GM12878 (cell line): ENCODE measurements at regions not wholly inside any gene's neighbourhood (a gene's known extent, or its start where the extent isn't known, plus 50 kb on each side); places are given as distances from the start of the nearest gene placed in this dataset.

Experiments used
- ATAC-seq: fragments of 200-7000 bp; cut with Tn5 transposase; 3 replicates; pipeline ENCODE4 v1.9.1; 2020; ENCODE audit warnings: mild to moderate bottlenecking, moderate library complexity
- BruUV-seq: library from RNA; stranded (reverse); fragments of 400-500 nt; replicated peaks from 2 replicates; lab custom pipeline; 2021; lab: Mats Ljungman, UMichigan
- CTCF ChIA-PET: fragments of 300-600 bp; sonication (Branson Sonifier 250); formaldehyde crosslinking; extraction: SDS; loops from one replicate; lab custom pipeline; 2021; ENCODE audit warnings: inconsistent platforms; lab: Yijun Ruan, JAX
- POLR2A ChIA-PET: fragments of 350-600 bp; formaldehyde crosslinking; extraction: SDS; loops from one replicate; lab custom pipeline; 2021; ENCODE audit warnings: inconsistent platforms; lab: Charles Lee
- RAD21 ChIA-PET: fragments of 300-600 bp; sonication (Branson Sonifier 250); formaldehyde crosslinking; loops from one replicate; lab custom pipeline; 2023; ENCODE audit warnings: antibody characterized with exemption; ENCODE audit not compliant: unreplicated experiment; lab: Charles Lee
- SMC1A ChIA-PET: fragments of 300-600 bp; sonication (Branson Sonifier 250); formaldehyde crosslinking; loops from one replicate; lab custom pipeline; 2023; ENCODE audit not compliant: unreplicated experiment, uncharacterized antibody; lab: Charles Lee
- DNase-seq: peaks from one replicate; pipeline ENCODE4 v3.0.0-alpha.2; 2011; ENCODE audit warnings: low read depth, low spot score
- FAIRE-seq: peaks from 3 replicates; lab custom pipeline; 2011; peaks lifted over from hg19 to GRCh38; lab: Jason Lieb, UNC
- H2AFZ ChIP-seq: 2 replicates; pipeline ENCODE4 v1.6.0; 2011; ENCODE audit warnings: low read depth, low read length, control low read depth; ENCODE audit not compliant: control insufficient read depth
- H3K27ac ChIP-seq: 2 replicates; pipeline ENCODE4 v1.5.1; 2011; ENCODE audit warnings: control low read depth; ENCODE audit not compliant: control insufficient read depth, insufficient read depth
- H3K27me3 ChIP-seq, 2 experiments: replicated peaks in 1 of 2; 2 replicates each; pipeline versions ENCODE4 v1.6.0 to v1.6.1; 2011; ENCODE audit warnings: low read length in 1 of 2; ENCODE audit not compliant: control insufficient read depth in 2 of 2, insufficient read depth in 2 of 2
- H3K36me3 ChIP-seq, 2 experiments: 2 replicates each; pipeline ENCODE4 v1.5.1; 2011; ENCODE audit warnings: low read length in 1 of 2; ENCODE audit not compliant: control insufficient read depth in 2 of 2, insufficient read depth in 2 of 2
- H3K4me1 ChIP-seq: 2 replicates; pipeline ENCODE4 v1.6.1; 2011; ENCODE audit warnings: mild to moderate bottlenecking, low read length, moderate library complexity, mixed read lengths; ENCODE audit not compliant: control insufficient read depth, insufficient read depth
- H3K4me2 ChIP-seq: 2 replicates; pipeline ENCODE4 v1.6.0; 2011; ENCODE audit warnings: control low read depth; ENCODE audit not compliant: control insufficient read depth, insufficient read depth
- H3K4me3 ChIP-seq: fragments of 200-600 bp; sonication (generic); 2 replicates; pipeline ENCODE4 v1.5.1; 2016
- H3K79me2 ChIP-seq: 2 replicates; pipeline ENCODE4 v1.6.0; 2011; ENCODE audit warnings: low read length; ENCODE audit not compliant: control insufficient read depth, insufficient read depth
- H3K9ac ChIP-seq: 2 replicates; pipeline ENCODE4 v1.8.0; 2011; ENCODE audit warnings: low read length, control low read depth, mixed read lengths; ENCODE audit not compliant: control insufficient read depth, insufficient read depth
- H3K9me3 ChIP-seq: replicated peaks from 3 replicates; pipeline ENCODE4 v1.5.1; 2011; ENCODE audit warnings: mild to moderate bottlenecking, low read length; ENCODE audit not compliant: control insufficient read depth, insufficient read depth
- H4K20me1 ChIP-seq: 2 replicates; pipeline ENCODE4 v1.6.0; 2011; ENCODE audit not compliant: control insufficient read depth, insufficient read depth
- GATAD2B ChIP-seq: fragments of 450-650 bp; conservative IDR thresholded peaks from 2 replicates; pipeline ENCODE4 v1.6.1; 2017; ENCODE audit warnings: low read depth, mild to moderate bottlenecking, moderate library complexity
- IKZF1 ChIP-seq: fragments of 450-650 bp; conservative IDR thresholded peaks from 2 replicates; pipeline ENCODE4 v1.6.1; 2017; ENCODE audit warnings: antibody characterized with exemption, mild to moderate bottlenecking
- NFYA ChIP-seq: IDR thresholded peaks from 2 replicates; pipeline ENCODE4 v1.6.1; 2011; ENCODE audit warnings: low read depth, mild to moderate bottlenecking, low read length, improper control_type of control experiment, borderline replicate concordance
- PAX8 ChIP-seq: fragments of 450-650 bp; IDR thresholded peaks from 2 replicates; pipeline ENCODE4 v1.6.1; 2017; ENCODE audit warnings: mild to moderate bottlenecking, moderate library complexity
- PBX3 ChIP-seq: IDR thresholded peaks from 2 replicates; pipeline ENCODE4 v1.6.1; 2011; ENCODE audit warnings: mild to moderate bottlenecking, low read depth, low read length, moderate library complexity; ENCODE audit not compliant: insufficient replicate concordance
- SPI1 ChIP-seq: IDR thresholded peaks from 2 replicates; pipeline ENCODE4 v1.6.1; 2011; ENCODE audit warnings: low read depth, mild to moderate bottlenecking, low read length, moderate library complexity, borderline replicate concordance; ENCODE audit not compliant: insufficient read depth
- ZSCAN29 ChIP-seq: fragments of 450-650 bp; IDR thresholded peaks from 2 replicates; pipeline ENCODE4 v1.6.1; 2017; ENCODE audit warnings: mild to moderate bottlenecking, moderate library complexity
- WGBS: methylation state at CpG from one replicate; pipeline ENCODE4 v1.1.6; 2016; ENCODE audit warnings: low lambda C conversion rate; ENCODE audit not compliant: insufficient replicate concordance, insufficient coverage; ENCODE audit errors: missing lambda C conversion rate; 5-methylcytosine and 5-hydroxymethylcytosine counted together
- in situ Hi-C: fragments of 300-500 bp; cut with MboI; formaldehyde crosslinking; loops from 9 replicates; pipeline ENCODE4 v1.14.3; 2018; ENCODE audit warnings: mixed read lengths
- intact Hi-C: fragments of 100-400 bp; cut with micrococcal nuclease; formaldehyde crosslinking; loops from one replicate; pipeline ENCODE4 v1.14.2; 2022; ENCODE audit not compliant: unreplicated experiment
- TF ChIP-seq, protein P1 (sequence below): IDR thresholded peaks from 2 replicates; pipeline ENCODE4 v1.6.1; 2012; ENCODE audit warnings: mild to moderate bottlenecking, low read depth, low read length

GRCh38 chr6:105501826-105502344 lies 99.0 kb upstream of the PREP start:
- intact Hi-C loops (no loop called here), in situ Hi-C loops (no loop called here)
- Histone ChIP-seq H3K4me3 (no peak overlapping the region), H3K36me3 (no peaks in the 10 kb centered on the region), H3K4me1 (no peaks in the 10 kb centered on the region), H3K9ac (no peak overlapping the region), H3K27me3 (peaks cover 0 to 2% of the 10 kb centered on the region in 2 experiments; a peak in 2 of 4 replicates), H3K4me2 (no peak overlapping the region), H3K9me3 (no peaks in the 10 kb centered on the region; the same call in 2 of the 3 replicates), H3K79me2 (no peaks in the 10 kb centered on the region), H2AFZ (no peak overlapping the region), H4K20me1 (no peaks in the 10 kb centered on the region), H3K27ac (no peak overlapping the region)
- ChIA-PET POLR2A (interaction anchor here (1.2 kb wide), 1 partner anchor 9 kb away, joined by 5 read pairs; no protein-coding TSS in a partner anchor), CTCF (interaction anchor here (1.4 to 1.5 kb wide), 2 partner anchors 231 to 721 kb away, joined by 3 read pairs; no protein-coding TSS in a partner anchor), RAD21 (interaction anchor here (0.9 to 1.2 kb wide), 3 partner anchors 9 to 97 kb away, joined by 3 read pairs; no protein-coding TSS in a partner anchor), SMC1A (interaction anchor here (1.0 to 2.4 kb wide), 9 partner anchors 9 to 70 kb away, joined by 3 to 15 read pairs (median 4); no protein-coding TSS in a partner anchor)
- no peak for FAIRE-seq
- TF ChIP-seq ZSCAN29, result no peak
- 0% methylated on average over 1 of the region's 1 CpG for WGBS
- BruUV-seq, result no TSS peak
- DNase-seq, result no peak
- no peak for ATAC-seq

- Histone ChIP-seq H3K36me3 (no peaks in the 10 kb centered on the region), H3K27ac (no peak overlapping the region), H3K4me2 (no peak overlapping the region), H3K4me1 (peaks cover under 1% of the 10 kb centered on the region), H3K9me3 (no peaks in the 10 kb centered on the region; the same call in 2 of the 3 replicates), H3K9ac (no peak overlapping the region), H3K27me3 (peaks cover 0 to 2% of the 10 kb centered on the region in 2 experiments; a peak in 2 of 4 replicates), H3K4me3 (no peak overlapping the region), H3K79me2 (no peaks in the 10 kb centered on the region), H4K20me1 (no peaks in the 10 kb centered on the region), H2AFZ (no peak overlapping the region)
- FAIRE-seq (no peak), DNase-seq (no peak), ATAC-seq (no peak)
- ChIA-PET POLR2A (interaction anchor here (1.2 kb wide), 1 partner anchor 10 kb away, joined by 5 read pairs; no protein-coding TSS in a partner anchor), RAD21 (interaction anchor here (0.9 to 1.0 kb wide), 2 partner anchors 48 to 98 kb away, joined by 3 read pairs; no protein-coding TSS in a partner anchor), CTCF (interaction anchor here (0.6 to 1.4 kb wide), 3 partner anchors 10 to 722 kb away, joined by 3 read pairs; no protein-coding TSS in a partner anchor), SMC1A (interaction anchor here (1.0 to 2.4 kb wide), 8 partner anchors 10 to 249 kb away, joined by 3 to 15 read pairs (median 4); no protein-coding TSS in a partner anchor)
- WGBS, result 77% methylated on average over 1 of the region's 1 CpG
- no TSS peak for BruUV-seq
- in situ Hi-C loops, result no loop called here
- intact Hi-C loops, result no loop called here
- no peak for TF ChIP-seq PBX3
- TF ChIP-seq NFYA, result no peak
- TF ChIP-seq, protein P1, sequence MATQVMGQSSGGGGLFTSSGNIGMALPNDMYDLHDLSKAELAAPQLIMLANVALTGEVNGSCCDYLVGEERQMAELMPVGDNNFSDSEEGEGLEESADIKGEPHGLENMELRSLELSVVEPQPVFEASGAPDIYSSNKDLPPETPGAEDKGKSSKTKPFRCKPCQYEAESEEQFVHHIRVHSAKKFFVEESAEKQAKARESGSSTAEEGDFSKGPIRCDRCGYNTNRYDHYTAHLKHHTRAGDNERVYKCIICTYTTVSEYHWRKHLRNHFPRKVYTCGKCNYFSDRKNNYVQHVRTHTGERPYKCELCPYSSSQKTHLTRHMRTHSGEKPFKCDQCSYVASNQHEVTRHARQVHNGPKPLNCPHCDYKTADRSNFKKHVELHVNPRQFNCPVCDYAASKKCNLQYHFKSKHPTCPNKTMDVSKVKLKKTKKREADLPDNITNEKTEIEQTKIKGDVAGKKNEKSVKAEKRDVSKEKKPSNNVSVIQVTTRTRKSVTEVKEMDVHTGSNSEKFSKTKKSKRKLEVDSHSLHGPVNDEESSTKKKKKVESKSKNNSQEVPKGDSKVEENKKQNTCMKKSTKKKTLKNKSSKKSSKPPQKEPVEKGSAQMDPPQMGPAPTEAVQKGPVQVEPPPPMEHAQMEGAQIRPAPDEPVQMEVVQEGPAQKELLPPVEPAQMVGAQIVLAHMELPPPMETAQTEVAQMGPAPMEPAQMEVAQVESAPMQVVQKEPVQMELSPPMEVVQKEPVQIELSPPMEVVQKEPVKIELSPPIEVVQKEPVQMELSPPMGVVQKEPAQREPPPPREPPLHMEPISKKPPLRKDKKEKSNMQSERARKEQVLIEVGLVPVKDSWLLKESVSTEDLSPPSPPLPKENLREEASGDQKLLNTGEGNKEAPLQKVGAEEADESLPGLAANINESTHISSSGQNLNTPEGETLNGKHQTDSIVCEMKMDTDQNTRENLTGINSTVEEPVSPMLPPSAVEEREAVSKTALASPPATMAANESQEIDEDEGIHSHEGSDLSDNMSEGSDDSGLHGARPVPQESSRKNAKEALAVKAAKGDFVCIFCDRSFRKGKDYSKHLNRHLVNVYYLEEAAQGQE, result no peak
- TF ChIP-seq SPI1, result no peak
- no peak for TF ChIP-seq GATAD2B
- TF ChIP-seq IKZF1, result no peak
- no peak for TF ChIP-seq PAX8
Observed at GRCh38 chr6:105501246-105501645, 98.4 kb upstream of the PREP start.
